Upper lobe of left lung (tissue), 6 donors: ENCODE measurements at regions not wholly inside any gene's neighbourhood (a gene's known extent, or its start where the extent isn't known, plus 50 kb on each side); places are given as distances from the start of the nearest gene placed in this dataset.
A peak's percentile ranks its signal among the peaks of the same experiment; 100 is the strongest.

Experiments used
- ATAC-seq, 2 donors: fragments of 200-7000 bp; cut with Tn5 transposase; one replicate each; pipeline ENCODE4 v1.9.1; 2022; ENCODE audit warnings: mild to moderate bottlenecking in 2 of 2, moderate library complexity in 2 of 2; ENCODE audit not compliant: low FRiP score in 2 of 2
- DNase-seq, 2 donors: peaks; one replicate each; pipeline ENCODE4 v3.0.0-alpha.2; 2019 to 2020
- H3K27ac ChIP-seq, 4 donors: fragments of 200-600 bp; sonication (generic); one replicate each; pipeline ENCODE4 v1.5.1; 2016 to 2019
- H3K27me3 ChIP-seq, 4 donors: fragments of 200-600 bp; sonication (generic); one replicate each; pipeline ENCODE4 v1.5.1; 2017 to 2019
- H3K36me3 ChIP-seq, 4 donors: fragments of 200-600 bp; sonication (generic); one replicate each; pipeline ENCODE4 v1.5.1; 2016 to 2019
- H3K4me1 ChIP-seq, 4 donors: fragments of 200-600 bp; sonication (generic); one replicate each; pipeline ENCODE4 v1.5.1; 2018 to 2019
- H3K4me3 ChIP-seq, 4 donors: fragments of 200-600 bp; sonication (generic); one replicate each; pipeline ENCODE4 v1.5.1; 2017 to 2019; ENCODE audit warnings: mild to moderate bottlenecking in 2 of 4, moderate library complexity in 1 of 4
- H3K9me3 ChIP-seq, 4 donors: fragments of 200-600 bp; sonication (generic); one replicate each; pipeline ENCODE4 v1.5.1; 2018 to 2019
- CTCF ChIP-seq, 6 experiments: fragments of 450-650 bp in 4 of 6; fragments of 200-600 bp in 2 of 6; sonication (generic) in 2 of 6; IDR thresholded peaks; one replicate each; pipeline ENCODE4 v1.5.1; 2016 to 2019; ENCODE audit warnings: antibody characterized with exemption in 6 of 6
- EP300 ChIP-seq, 4 donors: sonication (generic); formaldehyde crosslinking; IDR thresholded peaks; one replicate each; pipeline ENCODE4 v1.5.1; 2017; ENCODE audit warnings: antibody characterized with exemption in 4 of 4, control low read depth in 2 of 4
- POLR2A ChIP-seq, 4 donors: fragments of 450-650 bp; IDR thresholded peaks; one replicate each; pipeline ENCODE4 v1.5.1; 2016 to 2017; ENCODE audit warnings: antibody characterized with exemption in 4 of 4, mild to moderate bottlenecking in 2 of 4
- POLR2AphosphoS5 ChIP-seq, 2 donors: sonication (generic); formaldehyde crosslinking; IDR thresholded peaks; one replicate each; pipeline ENCODE4 v1.5.1; 2017; ENCODE audit warnings: antibody characterized with exemption in 2 of 2
- WGBS, 2 donors: methylation state at CpG; one replicate each; pipeline ENCODE4 v1.1.5; 2017 to 2018; 5-methylcytosine and 5-hydroxymethylcytosine counted together
- donor health status: DM: no; HTN: no; CAD: no; lungs with moderate emphysema.
- donor health status: DM: no; HTN: yes; CAD: no; lungs with severe emphysema.

- no peak for TF ChIP-seq POLR2AphosphoS5 (IDR thresholded peaks at IDR 0.05)
- no peak for TF ChIP-seq POLR2A (IDR thresholded peaks at IDR 0.05)
- TF ChIP-seq CTCF (IDR thresholded peaks at IDR 0.05), result no peak
- TF ChIP-seq EP300 (IDR thresholded peaks at IDR 0.05), result no peak
- no peaks in the 10 kb centered on the region for H3K36me3 ChIP-seq
- H3K27ac ChIP-seq, result no peak overlapping the region
- H3K4me1 ChIP-seq, result no peaks in the 10 kb centered on the region
- DNase-seq (no peak), ATAC-seq (no peak)
- no peak overlapping the region for H3K4me3 ChIP-seq
- 63 to 73% methylated on average over 3 to 4 of the region's 4 CpGs for WGBS, 2 donors
- H3K9me3 ChIP-seq, result no peaks in the 10 kb centered on the region
- H3K27me3 ChIP-seq, result no peaks in the 10 kb centered on the region
Observed at GRCh38 chr14:39877577-39878190, 445.5 kb upstream of the FBXO33 start.

- peak in 1 of 2 donors; percentile 12 for ATAC-seq
- WGBS, 2 donors, result 79 to 93% methylated on average over 1 of the region's 1 CpG
Observed at GRCh38 chr14:39876916-39877315, 444.7 kb upstream of the FBXO33 start.

DNA sequence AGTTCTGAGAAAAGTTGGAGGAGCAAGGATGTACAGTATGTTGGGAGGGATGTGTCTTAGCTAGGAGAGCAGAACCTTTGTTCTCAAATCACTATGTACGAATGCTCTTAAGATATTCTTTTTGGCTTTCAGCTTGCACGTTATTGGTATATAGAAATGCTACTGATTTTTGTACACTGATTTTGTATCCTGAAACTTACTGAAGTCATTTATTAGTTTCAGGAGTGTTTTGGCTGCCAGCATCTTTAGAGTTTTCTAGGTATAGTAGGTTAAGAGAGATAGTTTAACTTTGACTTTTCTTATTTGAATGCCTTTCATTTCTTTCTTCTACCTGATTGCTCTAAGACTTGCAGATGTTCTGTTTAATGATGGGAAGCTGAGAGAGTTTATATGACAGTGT lies 442.8 kb upstream of the FBXO33 start:
- WGBS, 2 donors, result 87 to 93% methylated on average over 2 of the region's 2 CpGs
- no peak for DNase-seq
- no peak for ATAC-seq
- H3K4me3 ChIP-seq, result no peak overlapping the region
- H3K27ac ChIP-seq, result no peak overlapping the region
- H3K27me3 ChIP-seq, result no peaks in the 10 kb centered on the region
- TF ChIP-seq POLR2A (IDR thresholded peaks at IDR 0.05) (no peak), EP300 (IDR thresholded peaks at IDR 0.05) (no peak), POLR2AphosphoS5 (IDR thresholded peaks at IDR 0.05) (no peak), CTCF (IDR thresholded peaks at IDR 0.05) (no peak)
- H3K9me3 ChIP-seq, result no peaks in the 10 kb centered on the region
- no peaks in the 10 kb centered on the region for H3K4me1 ChIP-seq
- no peaks in the 10 kb centered on the region for H3K36me3 ChIP-seq

More at GRCh38 chr14:39876916-39877315, 444.7 kb upstream of the FBXO33 start:
- no peaks in the 10 kb centered on the region for H3K27me3 ChIP-seq
- no peaks in the 10 kb centered on the region for H3K9me3 ChIP-seq
- TF ChIP-seq CTCF (IDR thresholded peaks at IDR 0.05), result no peak
- H3K27ac ChIP-seq, result no peak overlapping the region
- DNase-seq, result no peak
- no peaks in the 10 kb centered on the region for H3K36me3 ChIP-seq
- H3K4me1 ChIP-seq, result no peaks in the 10 kb centered on the region
- no peak overlapping the region for H3K4me3 ChIP-seq

DNA sequence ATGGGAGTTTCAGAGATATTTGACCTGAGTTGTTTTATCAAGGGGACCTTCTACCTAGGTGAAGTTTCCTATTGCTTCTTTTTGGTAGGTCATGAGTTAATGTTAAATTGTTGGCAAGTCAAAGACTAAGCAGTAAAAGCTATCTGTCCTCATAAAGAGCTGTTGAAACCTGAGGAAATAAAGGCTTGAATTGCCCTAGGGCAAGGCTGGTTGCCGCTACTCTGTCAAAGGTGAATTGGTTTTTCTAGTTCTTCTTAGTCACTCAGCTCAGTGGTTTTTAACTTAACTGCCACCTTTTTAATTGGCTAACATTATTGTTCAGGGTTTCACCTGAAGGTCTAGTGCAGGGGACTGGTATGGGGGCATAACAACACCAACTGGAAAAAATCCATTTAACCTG lies 441.6 kb upstream of the FBXO33 start:
- no peak overlapping the region for H3K4me3 ChIP-seq
- H3K27me3 ChIP-seq, result no peaks in the 10 kb centered on the region
- TF ChIP-seq POLR2A (IDR thresholded peaks at IDR 0.05), result no peak
- no peak for TF ChIP-seq POLR2AphosphoS5 (IDR thresholded peaks at IDR 0.05)
- no peak for TF ChIP-seq EP300 (IDR thresholded peaks at IDR 0.05)
- TF ChIP-seq CTCF (IDR thresholded peaks at IDR 0.05), result no peak
- no peak overlapping the region for H3K27ac ChIP-seq
- WGBS, 2 donors, result 69 to 88% methylated on average over 1 of the region's 1 CpG
- DNase-seq, result no peak
- no peaks in the 10 kb centered on the region for H3K4me1 ChIP-seq
- no peaks in the 10 kb centered on the region for H3K36me3 ChIP-seq
- no peak for ATAC-seq
- H3K9me3 ChIP-seq, result no peaks in the 10 kb centered on the region

DNA sequence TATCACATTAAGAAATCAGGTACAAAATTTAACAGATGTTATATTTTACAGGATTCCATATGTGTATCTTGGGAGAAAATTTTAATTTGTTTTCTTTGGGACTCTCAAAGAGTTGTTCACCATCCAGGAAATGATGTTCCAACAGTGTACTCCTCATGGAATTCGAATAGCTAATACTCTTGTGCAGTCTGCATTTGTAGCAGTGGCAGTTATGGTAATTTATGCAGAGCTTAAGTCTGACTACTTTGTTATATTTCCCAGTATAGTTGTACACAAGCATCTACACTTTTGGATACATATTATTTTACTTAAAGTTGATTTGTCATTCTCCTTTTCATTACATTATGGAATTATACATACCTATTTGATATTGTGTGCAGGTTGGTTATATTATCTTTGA lies 436.7 kb upstream of the FBXO33 start:
- 71 to 74% methylated on average over 1 of the region's 1 CpG for WGBS, 2 donors
- no peak for ATAC-seq
- no peak for TF ChIP-seq POLR2AphosphoS5 (IDR thresholded peaks at IDR 0.05)
- TF ChIP-seq EP300 (IDR thresholded peaks at IDR 0.05), result no peak
- TF ChIP-seq POLR2A (IDR thresholded peaks at IDR 0.05), result no peak
- TF ChIP-seq CTCF (IDR thresholded peaks at IDR 0.05), result no peak

More for the DNA sequence above, 436.7 kb upstream of the FBXO33 start:
- Histone ChIP-seq H3K36me3 (no peaks in the 10 kb centered on the region), H3K4me3 (no peak overlapping the region), H3K27me3 (no peaks in the 10 kb centered on the region), H3K4me1 (no peaks in the 10 kb centered on the region), H3K9me3 (no peaks in the 10 kb centered on the region), H3K27ac (no peak overlapping the region)
- no peak for DNase-seq
